NCI-H2227 (cell line): ENCODE measurements at regions not wholly inside any gene's neighbourhood (a gene's known extent, or its start where the extent isn't known, plus 50 kb on each side); places are given as distances from the start of the nearest gene placed in this dataset.
"Not testable (repeated sequence)": the region's sequence is repeated elsewhere in the genome, so short reads cannot be mapped to it uniquely, and the experiment has no call there.

Source experiments
- DNase-seq: peaks from one replicate; lab custom pipeline; 2025; ENCODE audit not compliant: unreplicated experiment; lab: John Stamatoyannopoulos, UW

GRCh38 chr5:159682623-159683022, 233.7 kb upstream of the ADRA1B start:
- no peak for DNase-seq

- not testable (repeated sequence) for DNase-seq
Observed at GRCh38 chr5:159687892-159688291, 228.4 kb upstream of the ADRA1B start.

- DNase-seq = no peak
Observed at GRCh38 chr5:159695741-159696294, 220.5 kb upstream of the ADRA1B start.

- no peak for DNase-seq
Observed at GRCh38 chr5:159697530-159697929, 218.8 kb upstream of the ADRA1B start.

GRCh38 chr5:159698322-159698721, 218.0 kb upstream of the ADRA1B start:
- DNase-seq = no peak

- DNase-seq = no peak
Observed at GRCh38 chr5:159700016-159700415, 216.3 kb upstream of the ADRA1B start.

- no peak for DNase-seq
Observed at GRCh38 chr5:159702301-159702700, 214.0 kb upstream of the ADRA1B start.

DNA sequence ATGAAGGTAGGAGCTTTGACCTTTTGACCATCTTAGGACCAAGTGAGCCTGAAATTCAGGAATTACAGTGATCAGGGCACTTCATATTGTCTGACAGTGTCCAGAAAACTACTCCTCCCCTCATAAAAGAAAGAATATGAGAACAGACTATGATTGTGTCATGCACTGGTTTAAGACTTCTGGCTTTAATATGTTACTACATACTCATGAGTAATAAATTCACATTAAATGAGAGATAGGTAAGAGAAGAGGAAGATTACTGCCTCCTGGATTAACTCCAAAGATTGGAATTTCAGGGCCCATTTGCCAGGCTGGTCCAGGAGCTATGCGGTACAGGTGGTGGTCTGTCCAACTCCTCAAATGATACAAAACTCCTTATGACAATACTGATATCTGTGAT, 213.5 kb upstream of the ADRA1B start:
- DNase-seq = no peak

GRCh38 chr5:159704160-159704559, 212.1 kb upstream of the ADRA1B start:
- DNase-seq = no peak

DNA sequence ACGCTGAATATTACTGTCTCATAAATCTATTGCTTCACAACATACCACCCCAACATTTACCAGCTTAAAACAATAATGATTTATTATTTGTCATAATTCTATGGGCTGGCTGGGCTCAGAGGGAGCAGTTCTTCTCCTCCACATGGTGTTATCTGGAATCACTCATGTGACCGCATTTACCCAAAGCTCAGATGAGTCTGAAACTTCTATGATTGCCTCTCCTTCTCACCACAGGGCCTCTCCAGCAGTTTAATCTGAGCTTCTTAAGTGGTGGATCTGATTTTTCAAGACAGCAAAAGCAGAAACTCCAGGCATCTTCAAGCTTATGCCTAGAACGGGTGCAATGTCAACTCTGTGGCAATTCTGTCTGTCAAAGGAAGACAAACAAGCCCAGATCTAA, 210.3 kb upstream of the ADRA1B start:
- no peak for DNase-seq

- DNase-seq = no peak
Observed at GRCh38 chr5:159708090-159708489, 208.2 kb upstream of the ADRA1B start.

- no peak for DNase-seq
Observed at GRCh38 chr5:159712672-159713071, 203.6 kb upstream of the ADRA1B start.

GRCh38 chr5:159713254-159713653, 203.0 kb upstream of the ADRA1B start:
- DNase-seq = no peak

- DNase-seq = no peak
Observed at GRCh38 chr5:159713773-159714172, 202.5 kb upstream of the ADRA1B start.

DNA sequence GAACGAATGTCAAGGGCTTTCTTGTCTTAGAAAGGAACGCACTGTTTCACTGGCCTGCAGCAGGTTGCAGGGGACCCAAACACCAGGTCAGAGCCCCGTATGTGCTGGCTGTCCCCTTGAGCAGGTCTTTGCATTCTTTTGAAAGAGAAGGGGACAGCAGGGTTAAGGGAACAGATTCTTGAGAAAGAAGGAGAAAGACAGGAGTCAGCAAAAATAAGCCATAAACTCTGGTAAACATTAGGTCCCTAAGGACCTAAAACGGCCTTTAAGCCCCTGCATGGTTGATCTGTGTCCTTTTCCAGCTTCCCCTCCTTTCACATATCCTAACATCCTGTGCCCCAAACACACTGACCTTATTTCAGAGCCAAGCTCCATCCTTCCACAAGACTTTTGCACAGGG, 190.8 kb upstream of the ADRA1B start:
- no peak for DNase-seq

DNA sequence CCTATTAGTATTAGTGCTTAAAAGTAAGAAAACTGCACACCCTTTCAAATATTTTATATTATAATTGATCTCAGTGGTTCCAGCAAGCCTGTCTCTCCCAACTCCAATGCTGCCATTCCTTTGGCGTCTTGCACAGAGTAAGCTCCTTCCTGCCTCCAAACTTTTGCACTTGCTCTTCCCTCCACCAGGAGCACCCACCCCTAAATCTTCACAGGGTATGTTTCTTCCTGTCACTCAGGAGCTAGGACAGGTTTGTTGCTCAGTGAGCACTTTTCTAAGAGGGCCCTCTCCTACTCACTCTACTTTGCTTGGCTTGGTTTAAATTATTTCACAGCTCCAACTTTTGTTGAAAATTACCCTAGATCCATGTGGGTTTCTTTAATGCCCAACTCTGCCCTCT, 189.1 kb upstream of the ADRA1B start:
- no peak for DNase-seq

- DNase-seq = no peak
Observed at GRCh38 chr5:159730285-159730684, 186.0 kb upstream of the ADRA1B start.

- DNase-seq = no peak
Observed at GRCh38 chr5:159732220-159732619, 184.1 kb upstream of the ADRA1B start.

- DNase-seq = no peak
Observed at GRCh38 chr5:159734366-159734765, 181.9 kb upstream of the ADRA1B start.

GRCh38 chr5:159735036-159735435, 181.2 kb upstream of the ADRA1B start:
- DNase-seq = no peak

GRCh38 chr5:159735749-159736660, 180.3 kb upstream of the ADRA1B start:
- no peak for DNase-seq

GRCh38 chr5:159736844-159737243, 179.4 kb upstream of the ADRA1B start:
- no peak for DNase-seq

GRCh38 chr5:159737263-159737662, 179.0 kb upstream of the ADRA1B start:
- no peak for DNase-seq
